ENCODE measurements at regions not wholly inside any gene's neighbourhood (a gene's known extent, or its start where the extent isn't known, plus 50 kb on each side); places are given as distances from the start of the nearest gene placed in this dataset.
"Not testable (repeated sequence)": the region's sequence is repeated elsewhere in the genome, so short reads cannot be mapped to it uniquely, and the experiment has no call there.

GRCh38 chr5:40223884-40224402, 455.8 kb upstream of the PTGER4 start:
- peak in 1 of 2 donors; percentile 31 for DNase-seq (ENCODE audit: low read depth in 2 of 2)

GRCh38 chr5:40221796-40222195, 457.9 kb upstream of the PTGER4 start:
- DNase-seq (ENCODE audit: low read depth in 2 of 2), result no peak

GRCh38 chr5:40221255-40221654, 458.5 kb upstream of the PTGER4 start:
- no peak for DNase-seq (ENCODE audit: low read depth in 2 of 2)

GRCh38 chr5:40220260-40220659, 459.5 kb upstream of the PTGER4 start:
- no peak for DNase-seq (ENCODE audit: low read depth in 2 of 2)

- no peak for DNase-seq (ENCODE audit: low read depth in 2 of 2)
Observed at GRCh38 chr5:40217553-40217952, 462.2 kb upstream of the PTGER4 start.

GRCh38 chr5:40210694-40211093, 469.0 kb upstream of the PTGER4 start:
- DNase-seq (ENCODE audit: low read depth in 2 of 2), result no peak

GRCh38 chr5:40206030-40206429, 473.7 kb upstream of the PTGER4 start:
- DNase-seq (ENCODE audit: low read depth in 2 of 2), result no peak

GRCh38 chr5:40204144-40204543, 475.6 kb upstream of the PTGER4 start:
- DNase-seq (ENCODE audit: low read depth in 2 of 2), result no peak

- no peak for DNase-seq (ENCODE audit: low read depth in 2 of 2)
Observed at GRCh38 chr5:40202814-40203440, 476.8 kb upstream of the PTGER4 start.

GRCh38 chr5:40198736-40199135, 481.0 kb upstream of the PTGER4 start:
- DNase-seq (ENCODE audit: low read depth in 2 of 2), result no peak

- DNase-seq (ENCODE audit: low read depth in 2 of 2), result not testable (repeated sequence)
Observed at GRCh38 chr5:40195574-40195973, 484.1 kb upstream of the PTGER4 start.

GRCh38 chr5:40191150-40191549, 488.6 kb upstream of the PTGER4 start:
- no peak for DNase-seq (ENCODE audit: low read depth in 2 of 2)

- DNase-seq (ENCODE audit: low read depth in 2 of 2), result no peak
Observed at GRCh38 chr5:40172721-40173120, 507.0 kb upstream of the PTGER4 start.

- DNase-seq (ENCODE audit: low read depth in 2 of 2), result no peak
Observed at GRCh38 chr5:40171971-40172370, 507.7 kb upstream of the PTGER4 start.

GRCh38 chr5:40167283-40167682, 512.4 kb upstream of the PTGER4 start:
- no peak for DNase-seq (ENCODE audit: low read depth in 2 of 2)

- DNase-seq (ENCODE audit: low read depth in 2 of 2), result no peak
Observed at GRCh38 chr5:40166802-40167201, 512.9 kb upstream of the PTGER4 start.

- no peak for DNase-seq (ENCODE audit: low read depth in 2 of 2)
Observed at GRCh38 chr5:40165789-40166728, 513.7 kb upstream of the PTGER4 start.

- DNase-seq (ENCODE audit: low read depth in 2 of 2), result no peak
Observed at GRCh38 chr5:40165106-40165788, 514.5 kb upstream of the PTGER4 start.

- no peak for DNase-seq (ENCODE audit: low read depth in 2 of 2)
Observed at GRCh38 chr5:40160435-40160834, 519.3 kb upstream of the PTGER4 start.

GRCh38 chr5:40154194-40154593, 525.5 kb upstream of the PTGER4 start:
- DNase-seq (ENCODE audit: low read depth in 2 of 2), result no peak

- DNase-seq (ENCODE audit: low read depth in 2 of 2), result no peak
Observed at GRCh38 chr5:40150896-40151295, 528.8 kb upstream of the PTGER4 start.

- no peak for DNase-seq (ENCODE audit: low read depth in 2 of 2)
Observed at GRCh38 chr5:40141896-40142295, 537.8 kb upstream of the PTGER4 start.
